Hepatocyte (in vitro differentiated cells): ENCODE measurements at regions not wholly inside any gene's neighbourhood (a gene's known extent, or its start where the extent isn't known, plus 50 kb on each side); places are given as distances from the start of the nearest gene placed in this dataset.
"Not testable (repeated sequence)": the region's sequence is repeated elsewhere in the genome, so short reads cannot be mapped to it uniquely, and the experiment has no call there.

Experiments used
- DNase-seq: peaks from one replicate; pipeline ENCODE4 v3.0.0-alpha.2; 2016; ENCODE audit warnings: low spot score
- H2AFZ ChIP-seq: fragments of 200-600 bp; sonication (generic); 2 replicates; pipeline ENCODE4 v1.6.0; 2016; ENCODE audit warnings: antibody characterized with exemption, mild to moderate bottlenecking
- H3K27ac ChIP-seq: fragments of 200-600 bp; sonication (generic); 2 replicates; pipeline ENCODE4 v1.5.1; 2016; ENCODE audit warnings: mild to moderate bottlenecking
- H3K27me3 ChIP-seq: fragments of 200-600 bp; sonication (generic); 2 replicates; pipeline ENCODE4 v1.6.1; 2016
- H3K36me3 ChIP-seq: fragments of 200-600 bp; sonication (generic); replicated peaks from 2 replicates; pipeline ENCODE4 v1.5.1; 2016; ENCODE audit warnings: low read depth; ENCODE audit not compliant: insufficient read depth
- H3K4me1 ChIP-seq: fragments of 200-600 bp; sonication (generic); 2 replicates; pipeline ENCODE4 v1.5.1; 2016; ENCODE audit warnings: mild to moderate bottlenecking, moderate library complexity; ENCODE audit not compliant: insufficient read depth
- H3K4me2 ChIP-seq: fragments of 200-600 bp; sonication (generic); 2 replicates; pipeline ENCODE4 v1.6.0; 2016
- H3K4me3 ChIP-seq: fragments of 200-600 bp; sonication (generic); 2 replicates; pipeline ENCODE4 v1.5.1; 2016; ENCODE audit warnings: mild to moderate bottlenecking
- H3K79me2 ChIP-seq: fragments of 200-600 bp; sonication (generic); 2 replicates; pipeline ENCODE4 v1.6.0; 2017; ENCODE audit warnings: mild to moderate bottlenecking
- H3K9me2 ChIP-seq: fragments of 200-600 bp; sonication (generic); replicated peaks from 2 replicates; pipeline ENCODE4 v1.6.0; 2017; ENCODE audit warnings: mild to moderate bottlenecking; ENCODE audit not compliant: insufficient read depth
- H3K9me3 ChIP-seq: fragments of 200-600 bp; sonication (generic); 2 replicates; pipeline ENCODE4 v1.5.1; 2016; ENCODE audit warnings: low read depth, mild to moderate bottlenecking
- H4K20me1 ChIP-seq: fragments of 200-600 bp; sonication (generic); 2 replicates; pipeline ENCODE4 v1.6.0; 2016; ENCODE audit warnings: mild to moderate bottlenecking; ENCODE audit not compliant: insufficient read depth, poor library complexity, severe bottlenecking
- WGBS: methylation state at CpG from one replicate; pipeline ENCODE4 v1.1.6; 2016; ENCODE audit warnings: low lambda C conversion rate; ENCODE audit errors: missing lambda C conversion rate; 5-methylcytosine and 5-hydroxymethylcytosine counted together

- H3K36me3 ChIP-seq: not testable (repeated sequence)
These were observed 51.5 kb upstream of the MUC20 start for GRCh38 chr3:195669310-195669709.

GRCh38 chr3:195668131-195668766 is 52.5 kb upstream of the MUC20 start:
- not testable (repeated sequence) for H3K27me3 ChIP-seq, H3K36me3 ChIP-seq, H3K27ac ChIP-seq, H3K9me2 ChIP-seq, H2AFZ ChIP-seq, H3K4me3 ChIP-seq, H3K4me1 ChIP-seq, DNase-seq, H3K4me2 ChIP-seq, H4K20me1 ChIP-seq, H3K9me3 ChIP-seq, H3K79me2 ChIP-seq
- WGBS: 94% methylated on average over 24 of the region's 24 CpGs

More at GRCh38 chr3:195669310-195669709, 51.5 kb upstream of the MUC20 start:
- not testable (repeated sequence) for H3K9me3 ChIP-seq, H2AFZ ChIP-seq, H4K20me1 ChIP-seq, H3K27ac ChIP-seq, H3K4me1 ChIP-seq, H3K4me3 ChIP-seq, H3K79me2 ChIP-seq, DNase-seq, H3K27me3 ChIP-seq, H3K9me2 ChIP-seq, H3K4me2 ChIP-seq
- 80% methylated on average over 11 of the region's 13 CpGs for WGBS

GRCh38 chr3:195665311-195665710 is 55.5 kb upstream of the MUC20 start:
- not testable (repeated sequence) for H3K36me3 ChIP-seq, DNase-seq, H3K4me1 ChIP-seq, H3K9me3 ChIP-seq, H3K27ac ChIP-seq, H3K4me2 ChIP-seq, H4K20me1 ChIP-seq, H3K9me2 ChIP-seq, H3K79me2 ChIP-seq, H3K4me3 ChIP-seq, H3K27me3 ChIP-seq, H2AFZ ChIP-seq
- whole genome bisulfite sequencing: 91% methylated on average over 18 of the region's 19 CpGs

- 94% methylated on average over 12 of the region's 12 CpGs for WGBS
- not testable (repeated sequence) for H3K27ac ChIP-seq, H3K27me3 ChIP-seq, DNase-seq, H3K4me2 ChIP-seq, H3K79me2 ChIP-seq, H4K20me1 ChIP-seq, H3K4me1 ChIP-seq, H3K36me3 ChIP-seq, H3K9me2 ChIP-seq, H2AFZ ChIP-seq, H3K4me3 ChIP-seq, H3K9me3 ChIP-seq
These were observed 56.6 kb upstream of the MUC20 start for GRCh38 chr3:195664131-195664530.

GRCh38 chr3:195659136-195659533 is 61.6 kb upstream of the MUC20 start:
- H3K9me3 ChIP-seq, H3K4me1 ChIP-seq, H3K27me3 ChIP-seq, DNase-seq, H3K9me2 ChIP-seq, H2AFZ ChIP-seq, H4K20me1 ChIP-seq, H3K79me2 ChIP-seq, H3K27ac ChIP-seq, H3K4me3 ChIP-seq, H3K36me3 ChIP-seq: not testable (repeated sequence)
- 71% methylated on average over 7 of the region's 7 CpGs for WGBS
- H3K4me2 ChIP-seq: peak overlapping the region; percentile 78

- H3K27ac ChIP-seq, H3K79me2 ChIP-seq, H3K36me3 ChIP-seq, DNase-seq, H3K9me3 ChIP-seq, H4K20me1 ChIP-seq, H3K27me3 ChIP-seq, H2AFZ ChIP-seq, H3K4me3 ChIP-seq, H3K9me2 ChIP-seq, H3K4me1 ChIP-seq: not testable (repeated sequence)
- WGBS: 7% methylated on average over 5 of the region's 53 CpGs
- H3K4me2 ChIP-seq: peak overlapping the region; percentile 78
These were observed 62.2 kb upstream of the MUC20 start for GRCh38 chr3:195658381-195659135.

GRCh38 chr3:195657475-195658372 is 63.1 kb upstream of the MUC20 start:
- Histone ChIP-seq H2AFZ (peak overlapping the region; percentile 95), H3K4me2 (peak overlapping the region; percentile 72), H3K27ac (peak overlapping the region; percentile 82), H3K4me3 (peak overlapping the region; percentile 58)
- H3K4me1 ChIP-seq, H4K20me1 ChIP-seq, H3K27me3 ChIP-seq, H3K9me2 ChIP-seq, H3K79me2 ChIP-seq, H3K9me3 ChIP-seq, H3K36me3 ChIP-seq: not testable (repeated sequence)
- peak; percentile 90 for DNase-seq
- 11% methylated on average over 51 of the region's 99 CpGs for WGBS

- H3K27me3 ChIP-seq, DNase-seq, H4K20me1 ChIP-seq, H3K9me3 ChIP-seq, H3K9me2 ChIP-seq, H3K4me2 ChIP-seq, H3K27ac ChIP-seq, H3K4me3 ChIP-seq, H3K79me2 ChIP-seq, H3K36me3 ChIP-seq, H3K4me1 ChIP-seq, H2AFZ ChIP-seq: not testable (repeated sequence)
- WGBS: 91% methylated on average over 16 of the region's 16 CpGs
These were observed 64.7 kb upstream of the MUC20 start for GRCh38 chr3:195656091-195656490.
